Thymus (tissue), 11 donors: ENCODE measurements at regions not wholly inside any gene's neighbourhood (a gene's known extent, or its start where the extent isn't known, plus 50 kb on each side); places are given as distances from the start of the nearest gene placed in this dataset.
"Not testable (repeated sequence)": the region's sequence is repeated elsewhere in the genome, so short reads cannot be mapped to it uniquely, and the experiment has no call there.

Source experiments
- DNase-seq, 9 donors: peaks; one replicate each; pipeline ENCODE4 v3.0.0-alpha.2; 2013; ENCODE audit warnings: low spot score in 9 of 9, low read depth in 6 of 9, missing footprints in 1 of 9
- H3K27ac ChIP-seq, 2 donors: one replicate each; pipeline ENCODE4 v1.5.1; 2013; ENCODE audit warnings: control low read depth in 1 of 2, low read depth in 1 of 2, low read length in 1 of 2, mild to moderate bottlenecking in 1 of 2, moderate library complexity in 1 of 2
- H3K27me3 ChIP-seq, 2 donors: one replicate each; pipeline ENCODE4 v1.5.1; 2013; ENCODE audit warnings: low read length in 1 of 2; ENCODE audit not compliant: control insufficient read depth in 2 of 2, insufficient read depth in 1 of 2
- H3K36me3 ChIP-seq, 2 donors: one replicate each; pipeline ENCODE4 v1.5.1; 2013; ENCODE audit warnings: low read length in 1 of 2, mild to moderate bottlenecking in 1 of 2, moderate library complexity in 1 of 2; ENCODE audit not compliant: control insufficient read depth in 2 of 2, insufficient read depth in 2 of 2
- H3K4me1 ChIP-seq, 2 donors: one replicate each; pipeline ENCODE4 v1.5.1; 2013; ENCODE audit warnings: low read length in 2 of 2; ENCODE audit not compliant: control insufficient read depth in 2 of 2, insufficient read depth in 2 of 2
- H3K4me3 ChIP-seq, 2 donors: one replicate each; pipeline ENCODE4 v1.5.1; 2013; ENCODE audit warnings: low read length in 2 of 2, control low read depth in 1 of 2, mild to moderate bottlenecking in 1 of 2
- H3K9me3 ChIP-seq, 2 donors: one replicate each; pipeline ENCODE4 v1.5.1; 2013; ENCODE audit warnings: low read length in 1 of 2, mild to moderate bottlenecking in 1 of 2; ENCODE audit not compliant: control insufficient read depth in 2 of 2, insufficient read depth in 1 of 2
- WGBS: extraction: QIAGEN DNeasy Blood & Tissue Kit; methylation state at CpG from one replicate; pipeline ENCODE4 v1.1.7; 2013; 5-methylcytosine and 5-hydroxymethylcytosine counted together
- donor health status: healthy.

- DNase-seq = no peak
- Histone ChIP-seq H3K4me1 (no peaks in the 10 kb centered on the region), H3K27me3 (no peaks in the 10 kb centered on the region), H3K4me3 (no peak overlapping the region), H3K36me3 (no peaks in the 10 kb centered on the region), H3K9me3 (no peaks in the 10 kb centered on the region), H3K27ac (no peak overlapping the region)
- WGBS = 99% methylated on average over 16 of the region's 16 CpGs
Observed at GRCh38 chrX:96464880-96465558, 219.6 kb upstream of the DIAPH2 start.

- H3K27me3 ChIP-seq = no peaks in the 10 kb centered on the region
- H3K4me1 ChIP-seq = no peaks in the 10 kb centered on the region
- DNase-seq = no peak
- H3K9me3 ChIP-seq = no peaks in the 10 kb centered on the region
- H3K27ac ChIP-seq = no peak overlapping the region
- H3K4me3 ChIP-seq = no peak overlapping the region
- H3K36me3 ChIP-seq = no peaks in the 10 kb centered on the region
- WGBS = 94% methylated on average over 4 of the region's 4 CpGs
Observed at GRCh38 chrX:96474029-96474740, 210.5 kb upstream of the DIAPH2 start.

- no peak for DNase-seq
- Histone ChIP-seq H3K27me3 (no peaks in the 10 kb centered on the region), H3K9me3 (no peaks in the 10 kb centered on the region), H3K4me1 (no peaks in the 10 kb centered on the region), H3K36me3 (no peaks in the 10 kb centered on the region), H3K27ac (no peak overlapping the region), H3K4me3 (no peak overlapping the region)
- WGBS = 100% methylated on average over 1 of the region's 1 CpG
Observed at GRCh38 chrX:96474741-96475125, 209.9 kb upstream of the DIAPH2 start.

- WGBS = 56% methylated on average over 5 of the region's 5 CpGs
- no peaks in the 10 kb centered on the region for H3K4me1 ChIP-seq
- H3K4me3 ChIP-seq = no peak overlapping the region
- no peak overlapping the region for H3K27ac ChIP-seq
- H3K36me3 ChIP-seq = no peaks in the 10 kb centered on the region
- no peaks in the 10 kb centered on the region for H3K9me3 ChIP-seq
- no peaks in the 10 kb centered on the region for H3K27me3 ChIP-seq
- no peak for DNase-seq
Observed at GRCh38 chrX:96480081-96480480, 204.6 kb upstream of the DIAPH2 start.

- no peak overlapping the region for H3K27ac ChIP-seq
- no peak overlapping the region for H3K4me3 ChIP-seq
- no peaks in the 10 kb centered on the region for H3K9me3 ChIP-seq
- DNase-seq = no peak
- no peaks in the 10 kb centered on the region for H3K36me3 ChIP-seq
- no peaks in the 10 kb centered on the region for H3K4me1 ChIP-seq
- 96% methylated on average over 4 of the region's 4 CpGs for WGBS
- no peaks in the 10 kb centered on the region for H3K27me3 ChIP-seq
Observed at GRCh38 chrX:96481831-96482230, 202.8 kb upstream of the DIAPH2 start.

GRCh38 chrX:96483647-96484160, 200.9 kb upstream of the DIAPH2 start:
- Histone ChIP-seq H3K36me3 (no peaks in the 10 kb centered on the region), H3K27ac (no peak overlapping the region), H3K4me3 (no peak overlapping the region), H3K27me3 (no peaks in the 10 kb centered on the region), H3K9me3 (no peaks in the 10 kb centered on the region), H3K4me1 (no peaks in the 10 kb centered on the region)
- WGBS = 92% methylated on average over 2 of the region's 2 CpGs
- DNase-seq = no peak

- not testable (repeated sequence) for DNase-seq, H3K27ac ChIP-seq, H3K36me3 ChIP-seq, H3K4me3 ChIP-seq, H3K9me3 ChIP-seq, H3K4me1 ChIP-seq, H3K27me3 ChIP-seq
- WGBS = 97% methylated on average over 11 of the region's 11 CpGs
Observed at GRCh38 chrX:96486687-96487086, 198.0 kb upstream of the DIAPH2 start.

GRCh38 chrX:96502507-96502906, 182.1 kb upstream of the DIAPH2 start:
- Histone ChIP-seq H3K9me3 (no peaks in the 10 kb centered on the region), H3K27me3 (no peaks in the 10 kb centered on the region), H3K4me1 (no peaks in the 10 kb centered on the region), H3K36me3 (no peaks in the 10 kb centered on the region), H3K4me3 (no peak overlapping the region), H3K27ac (no peak overlapping the region)
- no peak for DNase-seq
- WGBS = 80% methylated on average over 2 of the region's 2 CpGs

GRCh38 chrX:96529386-96529785, 155.3 kb upstream of the DIAPH2 start:
- H3K36me3 ChIP-seq, H3K4me1 ChIP-seq, DNase-seq, H3K27ac ChIP-seq, H3K27me3 ChIP-seq, H3K4me3 ChIP-seq, H3K9me3 ChIP-seq: not testable (repeated sequence)
- WGBS = 95% methylated on average over 2 of the region's 2 CpGs
